ENCODE measurements at regions not wholly inside any gene's neighbourhood (a gene's known extent, or its start where the extent isn't known, plus 50 kb on each side); places are given as distances from the start of the nearest gene placed in this dataset.

DNA sequence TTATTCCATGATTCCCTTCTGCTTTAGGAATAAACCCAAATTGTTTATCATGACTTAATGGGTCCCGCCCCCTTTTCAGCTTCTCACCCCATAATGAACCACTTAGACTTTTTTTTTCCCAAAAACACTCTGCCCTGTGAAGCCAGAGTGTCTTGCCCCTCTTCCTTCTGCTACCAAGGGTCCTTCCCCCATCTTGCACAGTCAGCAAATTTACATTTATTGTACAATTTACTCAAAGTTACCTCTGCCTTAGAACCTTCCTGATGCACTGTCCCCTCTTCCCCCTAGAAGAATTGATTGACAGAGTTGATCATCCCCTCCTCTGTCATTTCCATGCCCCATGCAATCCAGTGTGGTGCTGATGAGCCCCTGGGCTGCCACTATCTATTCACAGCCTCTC is 101.5 kb upstream of the PPP2R3A start:
- no peak for TF ChIP-seq MYC (IDR thresholded peaks at IDR 0.05; ENCODE audit: low read depth, low read length)
- TF ChIP-seq, protein P1, sequence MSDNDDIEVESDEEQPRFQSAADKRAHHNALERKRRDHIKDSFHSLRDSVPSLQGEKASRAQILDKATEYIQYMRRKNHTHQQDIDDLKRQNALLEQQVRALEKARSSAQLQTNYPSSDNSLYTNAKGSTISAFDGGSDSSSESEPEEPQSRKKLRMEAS (IDR thresholded peaks at IDR 0.05; ENCODE audit: low read depth, low read length): no peak
- TF ChIP-seq, protein P2, sequence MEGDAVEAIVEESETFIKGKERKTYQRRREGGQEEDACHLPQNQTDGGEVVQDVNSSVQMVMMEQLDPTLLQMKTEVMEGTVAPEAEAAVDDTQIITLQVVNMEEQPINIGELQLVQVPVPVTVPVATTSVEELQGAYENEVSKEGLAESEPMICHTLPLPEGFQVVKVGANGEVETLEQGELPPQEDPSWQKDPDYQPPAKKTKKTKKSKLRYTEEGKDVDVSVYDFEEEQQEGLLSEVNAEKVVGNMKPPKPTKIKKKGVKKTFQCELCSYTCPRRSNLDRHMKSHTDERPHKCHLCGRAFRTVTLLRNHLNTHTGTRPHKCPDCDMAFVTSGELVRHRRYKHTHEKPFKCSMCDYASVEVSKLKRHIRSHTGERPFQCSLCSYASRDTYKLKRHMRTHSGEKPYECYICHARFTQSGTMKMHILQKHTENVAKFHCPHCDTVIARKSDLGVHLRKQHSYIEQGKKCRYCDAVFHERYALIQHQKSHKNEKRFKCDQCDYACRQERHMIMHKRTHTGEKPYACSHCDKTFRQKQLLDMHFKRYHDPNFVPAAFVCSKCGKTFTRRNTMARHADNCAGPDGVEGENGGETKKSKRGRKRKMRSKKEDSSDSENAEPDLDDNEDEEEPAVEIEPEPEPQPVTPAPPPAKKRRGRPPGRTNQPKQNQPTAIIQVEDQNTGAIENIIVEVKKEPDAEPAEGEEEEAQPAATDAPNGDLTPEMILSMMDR (IDR thresholded peaks at IDR 0.05; ENCODE audit: low read depth, low read length): no peak
- no peak for TF ChIP-seq POLR2A (IDR thresholded peaks at IDR 0.05; ENCODE audit: extremely low read depth, insufficient read length)
- no peak overlapping the region for H3K4me3 ChIP-seq (ENCODE audit: low read depth, low read length)
- no peak for DNase-seq (ENCODE audit: low read depth)

DNA sequence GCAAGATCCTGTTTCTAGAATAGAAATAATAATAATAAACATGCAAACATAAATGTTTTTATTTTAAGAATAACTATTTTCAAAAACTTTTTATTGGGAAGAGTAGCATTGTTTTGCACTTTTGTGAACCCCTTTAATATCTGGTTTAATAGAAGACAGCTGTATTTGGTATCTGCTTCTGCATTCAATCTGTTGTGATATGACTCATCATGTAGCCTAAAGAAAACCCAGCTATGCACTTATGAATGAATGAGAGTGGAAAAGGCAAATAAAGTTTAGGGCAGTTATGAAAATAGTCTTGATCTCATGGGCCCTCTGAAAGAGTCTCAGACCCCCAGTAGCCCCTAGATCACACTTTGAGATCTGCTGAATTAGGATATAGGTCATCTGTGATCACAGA is 100.4 kb upstream of the PPP2R3A start:
- no peak for DNase-seq (ENCODE audit: low read depth)
- no peak overlapping the region for H3K4me3 ChIP-seq (ENCODE audit: low read depth, low read length)
- TF ChIP-seq, protein P1 (IDR thresholded peaks at IDR 0.05; ENCODE audit: low read depth, low read length): no peak
- TF ChIP-seq MYC (IDR thresholded peaks at IDR 0.05; ENCODE audit: low read depth, low read length): no peak
- no peak for TF ChIP-seq POLR2A (IDR thresholded peaks at IDR 0.05; ENCODE audit: extremely low read depth, insufficient read length)
- TF ChIP-seq, protein P2 (IDR thresholded peaks at IDR 0.05; ENCODE audit: low read depth, low read length): no peak

DNA sequence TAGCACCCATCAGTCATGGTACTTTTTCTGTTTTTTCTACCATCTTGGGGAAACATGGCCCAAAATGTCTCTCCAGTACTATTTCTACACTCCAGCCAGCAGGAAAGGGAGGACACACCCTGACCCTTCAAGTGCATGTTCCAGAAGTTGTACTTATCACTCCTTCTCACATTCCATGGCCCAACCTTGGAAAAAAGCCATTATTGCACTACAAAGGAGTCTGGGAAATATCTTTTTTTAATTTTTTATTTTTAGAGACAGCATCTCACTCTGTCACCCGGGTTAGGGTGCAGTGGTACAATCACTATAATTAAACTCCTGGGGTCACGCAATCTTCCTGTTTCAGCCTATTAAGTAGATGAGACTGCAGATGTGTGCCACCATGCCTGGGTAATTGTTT is 100.0 kb upstream of the PPP2R3A start:
- no peak for DNase-seq (ENCODE audit: low read depth)
- no peak overlapping the region for H3K4me3 ChIP-seq (ENCODE audit: low read depth, low read length)
- TF ChIP-seq, protein P1 (IDR thresholded peaks at IDR 0.05; ENCODE audit: low read depth, low read length): no peak
- TF ChIP-seq, protein P2 (IDR thresholded peaks at IDR 0.05; ENCODE audit: low read depth, low read length): no peak
- TF ChIP-seq MYC (IDR thresholded peaks at IDR 0.05; ENCODE audit: low read depth, low read length) (no peak), POLR2A (IDR thresholded peaks at IDR 0.05; ENCODE audit: extremely low read depth, insufficient read length) (no peak)

DNA sequence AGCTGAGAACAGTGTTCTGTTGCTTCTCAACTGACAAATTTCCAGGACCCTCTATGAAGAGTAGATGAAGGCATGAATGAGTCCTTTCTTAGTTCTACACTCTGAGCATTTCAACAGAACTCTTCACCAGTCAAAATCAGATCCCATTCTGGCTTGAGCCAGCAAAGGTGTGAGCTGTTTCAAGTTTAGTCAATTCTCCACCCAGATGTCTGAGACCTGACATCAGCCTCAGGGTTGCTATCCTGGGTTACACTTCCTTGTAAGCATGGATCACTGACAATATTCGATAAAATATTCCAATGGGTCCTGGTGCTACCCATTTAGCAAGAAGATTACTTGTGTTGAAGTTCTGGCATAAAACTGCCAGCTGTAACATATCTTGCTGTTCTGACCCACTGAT is 97.6 kb upstream of the PPP2R3A start:
- H3K4me3 ChIP-seq (ENCODE audit: low read depth, low read length): no peak overlapping the region
- TF ChIP-seq, protein P1 (IDR thresholded peaks at IDR 0.05; ENCODE audit: low read depth, low read length): no peak
- TF ChIP-seq MYC (IDR thresholded peaks at IDR 0.05; ENCODE audit: low read depth, low read length): no peak
- TF ChIP-seq POLR2A (IDR thresholded peaks at IDR 0.05; ENCODE audit: extremely low read depth, insufficient read length): no peak
- TF ChIP-seq, protein P2 (IDR thresholded peaks at IDR 0.05; ENCODE audit: low read depth, low read length): no peak
- no peak for DNase-seq (ENCODE audit: low read depth)

DNA sequence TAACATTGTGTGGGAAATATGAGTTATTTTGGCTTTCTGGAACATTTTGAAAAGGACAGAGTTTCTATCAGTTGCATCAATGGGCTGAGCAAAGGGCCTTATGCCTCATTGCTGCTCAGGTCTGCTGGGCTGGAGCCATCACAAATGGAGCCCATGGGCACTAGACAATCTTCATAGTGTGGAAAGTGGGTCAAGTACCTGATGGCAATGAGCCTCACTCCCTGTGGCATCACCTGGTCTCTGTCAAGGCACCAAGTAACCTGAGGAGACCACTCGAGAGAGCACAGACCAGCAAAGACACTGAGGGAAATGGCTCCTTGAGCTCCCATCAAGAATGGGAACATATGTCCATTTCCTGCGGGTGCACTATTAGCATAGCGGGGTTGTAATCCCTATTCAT is 96.7 kb upstream of the PPP2R3A start:
- H3K4me3 ChIP-seq (ENCODE audit: low read depth, low read length): no peak overlapping the region
- DNase-seq (ENCODE audit: low read depth): no peak
- TF ChIP-seq, protein P2 (IDR thresholded peaks at IDR 0.05; ENCODE audit: low read depth, low read length): no peak
- TF ChIP-seq MYC (IDR thresholded peaks at IDR 0.05; ENCODE audit: low read depth, low read length) (no peak), POLR2A (IDR thresholded peaks at IDR 0.05; ENCODE audit: extremely low read depth, insufficient read length) (no peak)
- TF ChIP-seq, protein P1 (IDR thresholded peaks at IDR 0.05; ENCODE audit: low read depth, low read length): no peak
